ENCODE measurements at regions not wholly inside any gene's neighbourhood (a gene's known extent, or its start where the extent isn't known, plus 50 kb on each side); places are given as distances from the start of the nearest gene placed in this dataset.

GRCh38 chr10:124263726-124264125, 155.0 kb downstream of the OAT start:
- no peak for DNase-seq

GRCh38 chr10:124262971-124263370, 155.8 kb downstream of the OAT start:
- no peak for DNase-seq

- DNase-seq: no peak
These were observed 156.4 kb downstream of the OAT start for GRCh38 chr10:124262234-124262865.

- DNase-seq: no peak
These were observed 159.4 kb downstream of the OAT start for GRCh38 chr10:124259139-124259825.

- DNase-seq: no peak
These were observed 160.9 kb downstream of the OAT start for GRCh38 chr10:124257781-124258180.

- DNase-seq: no peak
These were observed 162.6 kb downstream of the OAT start for GRCh38 chr10:124256151-124256550.

GRCh38 chr10:124255556-124255955, 162.2 kb upstream of the CHST15 start:
- DNase-seq: no peak

- DNase-seq: no peak
These were observed 161.1 kb upstream of the CHST15 start for GRCh38 chr10:124254490-124254889.

GRCh38 chr10:124253006-124253405, 159.6 kb upstream of the CHST15 start:
- DNase-seq: no peak

GRCh38 chr10:124252097-124252715, 158.8 kb upstream of the CHST15 start:
- no peak for DNase-seq

- no peak for DNase-seq
These were observed 158.1 kb upstream of the CHST15 start for GRCh38 chr10:124251317-124252065.

- DNase-seq: no peak
These were observed 157.1 kb upstream of the CHST15 start for GRCh38 chr10:124250506-124250905.

- no peak for DNase-seq
These were observed 156.5 kb upstream of the CHST15 start for GRCh38 chr10:124249812-124250432.

- no peak for DNase-seq
These were observed 155.8 kb upstream of the CHST15 start for GRCh38 chr10:124249196-124249595.

GRCh38 chr10:124248056-124249045, 155.0 kb upstream of the CHST15 start:
- DNase-seq: no peak

GRCh38 chr10:124245806-124246440, 152.5 kb upstream of the CHST15 start:
- no peak for DNase-seq

GRCh38 chr10:124245191-124245590, 151.8 kb upstream of the CHST15 start:
- no peak for DNase-seq

GRCh38 chr10:124244256-124244877, 151.0 kb upstream of the CHST15 start:
- no peak for DNase-seq

- DNase-seq: no peak
These were observed 150.3 kb upstream of the CHST15 start for GRCh38 chr10:124243702-124244121.

GRCh38 chr10:124242791-124243190, 149.4 kb upstream of the CHST15 start:
- no peak for DNase-seq

- DNase-seq: no peak
These were observed 149.0 kb upstream of the CHST15 start for GRCh38 chr10:124242365-124242764.

Data from cerebellar nuclear complex (tissue), 1 donor.